CD8-positive, alpha-beta memory T cell (primary cell): ENCODE measurements at regions not wholly inside any gene's neighbourhood (a gene's known extent, or its start where the extent isn't known, plus 50 kb on each side); places are given as distances from the start of the nearest gene placed in this dataset.
"Not testable (repeated sequence)": the region's sequence is repeated elsewhere in the genome, so short reads cannot be mapped to it uniquely, and the experiment has no call there.

Experiments
- CTCF ChIA-PET: fragments of 350-600 bp; sonication (Branson Sonifier 250); formaldehyde crosslinking; loops from one replicate; lab custom pipeline; 2021; ENCODE audit warnings: antibody characterized with exemption; lab: Charles Lee
- POLR2A ChIA-PET: fragments of 350-600 bp; sonication (Branson Sonifier 250); formaldehyde crosslinking; loops from one replicate; lab custom pipeline; 2021; ENCODE audit warnings: antibody characterized with exemption; lab: Charles Lee
- DNase-seq, 5 donors: peaks; one replicate each; pipeline versions ENCODE4 v3.0.0 to v3.0.0-alpha.2; 2020 to 2022; ENCODE audit warnings: mixed read lengths in 1 of 5
- H3K27ac ChIP-seq: one replicate; pipeline ENCODE4 v1.7.0; 2013; ENCODE audit warnings: low read depth, mild to moderate bottlenecking, low read length, moderate library complexity
- H3K27me3 ChIP-seq: 2 replicates; pipeline ENCODE4 v1.7.0; 2013; ENCODE audit warnings: low read length, mild to moderate bottlenecking; ENCODE audit not compliant: insufficient read depth, poor library complexity, severe bottlenecking
- H3K36me3 ChIP-seq: 2 replicates; pipeline ENCODE4 v1.7.0; 2013; ENCODE audit warnings: mild to moderate bottlenecking, low read length, moderate library complexity; ENCODE audit not compliant: insufficient read depth
- H3K4me1 ChIP-seq: 2 replicates; pipeline ENCODE4 v1.7.0; 2013; ENCODE audit warnings: mild to moderate bottlenecking, low read length, moderate library complexity; ENCODE audit not compliant: insufficient read depth
- H3K4me3 ChIP-seq: 2 replicates; pipeline ENCODE4 v1.7.0; 2013; ENCODE audit warnings: mild to moderate bottlenecking, low read length
- H3K9me3 ChIP-seq: 2 replicates; pipeline ENCODE4 v1.7.0; 2013; ENCODE audit warnings: mild to moderate bottlenecking, low read length
- H3K27ac Mint-ChIP-seq, 8 donors: one replicate each; pipeline ENCODE4 v1.8.0; 2020 to 2021; ENCODE audit warnings: mixed read lengths in 8 of 8, mild to moderate bottlenecking in 6 of 8, inconsistent platforms in 3 of 8, moderate library complexity in 3 of 8
- H3K27me3 Mint-ChIP-seq, 2 donors: one replicate each; pipeline ENCODE4 v1.8.0; 2020 to 2021; ENCODE audit warnings: mixed read lengths in 2 of 2, mild to moderate bottlenecking in 1 of 2, moderate library complexity in 1 of 2
- H3K36me3 Mint-ChIP-seq, 3 donors: one replicate each; pipeline ENCODE4 v1.8.0; 2020 to 2021; ENCODE audit warnings: mixed read lengths in 3 of 3, inconsistent platforms in 1 of 3, mild to moderate bottlenecking in 1 of 3
- H3K4me1 Mint-ChIP-seq, 3 donors: one replicate each; pipeline ENCODE4 v1.8.0; 2020 to 2021; ENCODE audit warnings: mixed read lengths in 3 of 3, inconsistent platforms in 1 of 3, mild to moderate bottlenecking in 1 of 3
- H3K4me3 Mint-ChIP-seq, 7 donors: one replicate each; pipeline ENCODE4 v1.8.0; 2020 to 2021; ENCODE audit warnings: mixed read lengths in 7 of 7, mild to moderate bottlenecking in 6 of 7, moderate library complexity in 4 of 7, inconsistent platforms in 2 of 7
- H3K9me3 Mint-ChIP-seq, 5 donors: one replicate each; pipeline ENCODE4 v1.8.0; 2020 to 2022; ENCODE audit warnings: mixed read lengths in 5 of 5, mild to moderate bottlenecking in 3 of 5, moderate library complexity in 2 of 5, inconsistent platforms in 1 of 5

GRCh38 chrX:536616-537015, 94.0 kb upstream of the SHOX start:
- H3K4me3 ChIP-seq = no peak overlapping the region
- no peaks in the 10 kb centered on the region for H3K9me3 ChIP-seq
- peaks cover 0 to 3% of the 10 kb centered on the region in 2 donors for H3K27me3 Mint-ChIP-seq
- H3K27ac Mint-ChIP-seq = no peak overlapping the region
- H3K27ac ChIP-seq = no peak overlapping the region
- ChIA-PET CTCF (no interaction called here), POLR2A (no interaction called here)
- H3K36me3 ChIP-seq = no peaks in the 10 kb centered on the region
- H3K9me3 Mint-ChIP-seq = peaks cover 4 to 14% (median 9%) of the 10 kb centered on the region in 5 donors
- H3K4me3 Mint-ChIP-seq = no peak overlapping the region
- no peaks in the 10 kb centered on the region for H3K27me3 ChIP-seq
- no peaks in the 10 kb centered on the region for H3K4me1 Mint-ChIP-seq
- peaks cover 0 to 4% (median 2%) of the 10 kb centered on the region in 3 donors for H3K36me3 Mint-ChIP-seq
- DNase-seq = no peak
- no peaks in the 10 kb centered on the region for H3K4me1 ChIP-seq

- Mint-ChIP-seq H3K36me3 (peaks cover 0 to 4% (median 2%) of the 10 kb centered on the region in 3 donors), H3K27me3 (peaks cover 0 to 3% of the 10 kb centered on the region in 2 donors), H3K27ac (peak overlapping the region in 1 of 8 donors; percentile 15), H3K4me3 (no peak overlapping the region), H3K4me1 (no peaks in the 10 kb centered on the region), H3K9me3 (peaks cover 4 to 16% (median 9%) of the 10 kb centered on the region in 5 donors)
- Histone ChIP-seq H3K4me1 (no peaks in the 10 kb centered on the region), H3K9me3 (no peaks in the 10 kb centered on the region), H3K27me3 (no peaks in the 10 kb centered on the region), H3K27ac (no peak overlapping the region), H3K4me3 (no peak overlapping the region), H3K36me3 (no peaks in the 10 kb centered on the region)
- ChIA-PET CTCF (no interaction called here), POLR2A (no interaction called here)
- no peak for DNase-seq
Observed at GRCh38 chrX:537151-537550, 93.4 kb upstream of the SHOX start.

- DNase-seq = no peak
- Histone ChIP-seq H3K4me1 (no peaks in the 10 kb centered on the region), H3K9me3 (no peaks in the 10 kb centered on the region), H3K27me3 (no peaks in the 10 kb centered on the region), H3K4me3 (no peak overlapping the region), H3K36me3 (no peaks in the 10 kb centered on the region), H3K27ac (no peak overlapping the region)
- H3K4me1 Mint-ChIP-seq = no peaks in the 10 kb centered on the region
- H3K27ac Mint-ChIP-seq = no peak overlapping the region
- POLR2A ChIA-PET = no interaction called here
- H3K36me3 Mint-ChIP-seq = peaks cover 0 to 4% (median 2%) of the 10 kb centered on the region in 3 donors
- H3K9me3 Mint-ChIP-seq = peaks cover 4 to 16% (median 9%) of the 10 kb centered on the region in 5 donors
- H3K4me3 Mint-ChIP-seq = no peak overlapping the region
- H3K27me3 Mint-ChIP-seq = peaks cover 0 to 3% of the 10 kb centered on the region in 2 donors
- CTCF ChIA-PET = no interaction called here
Observed at GRCh38 chrX:538311-538710, 92.3 kb upstream of the SHOX start.

GRCh38 chrX:541006-541405, 89.6 kb upstream of the SHOX start:
- H3K27me3 ChIP-seq, POLR2A ChIA-PET, H3K36me3 ChIP-seq, H3K4me3 ChIP-seq, H3K27ac ChIP-seq, CTCF ChIA-PET, H3K27ac Mint-ChIP-seq, H3K27me3 Mint-ChIP-seq, DNase-seq, H3K4me1 Mint-ChIP-seq, H3K36me3 Mint-ChIP-seq, H3K4me3 Mint-ChIP-seq, H3K9me3 ChIP-seq, H3K4me1 ChIP-seq: not testable (repeated sequence)
- peaks cover 4 to 14% (median 10%) of the 10 kb centered on the region in 5 donors for H3K9me3 Mint-ChIP-seq

GRCh38 chrX:542179-542578, 88.4 kb upstream of the SHOX start:
- POLR2A ChIA-PET = no interaction called here

GRCh38 chrX:545452-545885, 85.1 kb upstream of the SHOX start:
- no peak overlapping the region for H3K4me3 ChIP-seq
- DNase-seq = no peak
- H3K9me3 Mint-ChIP-seq = peaks cover 0 to 17% (median 10%) of the 10 kb centered on the region in 5 donors
- H3K4me3 Mint-ChIP-seq = no peak overlapping the region
- H3K27ac ChIP-seq = no peak overlapping the region
- H3K4me1 ChIP-seq = no peaks in the 10 kb centered on the region
- no peaks in the 10 kb centered on the region for H3K4me1 Mint-ChIP-seq
- ChIA-PET POLR2A (no interaction called here), CTCF (no interaction called here)
- H3K36me3 Mint-ChIP-seq = peaks cover 0 to 1% (median 0%) of the 10 kb centered on the region in 3 donors
- H3K9me3 ChIP-seq = no peaks in the 10 kb centered on the region
- no peak overlapping the region for H3K27ac Mint-ChIP-seq
- H3K27me3 ChIP-seq = no peaks in the 10 kb centered on the region
- H3K27me3 Mint-ChIP-seq = peaks cover 0 to 2% of the 10 kb centered on the region in 2 donors
- H3K36me3 ChIP-seq = no peaks in the 10 kb centered on the region

More at GRCh38 chrX:542179-542578, 88.4 kb upstream of the SHOX start:
- H3K4me1 Mint-ChIP-seq = no peaks in the 10 kb centered on the region
- Histone ChIP-seq H3K36me3 (no peaks in the 10 kb centered on the region), H3K27me3 (no peaks in the 10 kb centered on the region), H3K9me3 (no peaks in the 10 kb centered on the region), H3K27ac (no peak overlapping the region), H3K4me1 (no peaks in the 10 kb centered on the region), H3K4me3 (no peak overlapping the region)
- DNase-seq = no peak
- no peak overlapping the region for H3K4me3 Mint-ChIP-seq
- peaks cover 0 to 17% (median 8%) of the 10 kb centered on the region in 5 donors for H3K9me3 Mint-ChIP-seq
- CTCF ChIA-PET = no interaction called here
- peaks cover 0 to 3% of the 10 kb centered on the region in 2 donors for H3K27me3 Mint-ChIP-seq
- no peak overlapping the region for H3K27ac Mint-ChIP-seq
- no peaks in the 10 kb centered on the region for H3K36me3 Mint-ChIP-seq

- Histone ChIP-seq H3K4me1 (no peaks in the 10 kb centered on the region), H3K9me3 (no peaks in the 10 kb centered on the region), H3K27ac (no peak overlapping the region), H3K27me3 (no peaks in the 10 kb centered on the region), H3K36me3 (no peaks in the 10 kb centered on the region), H3K4me3 (no peak overlapping the region)
- Mint-ChIP-seq H3K27ac (no peak overlapping the region), H3K4me1 (no peaks in the 10 kb centered on the region), H3K4me3 (peak overlapping the region in 1 of 7 donors; percentile 11), H3K9me3 (peaks cover 0 to 21% (median 13%) of the 10 kb centered on the region in 5 donors), H3K27me3 (peaks cover 0 to 2% of the 10 kb centered on the region in 2 donors), H3K36me3 (peaks cover 0 to 1% (median 0%) of the 10 kb centered on the region in 3 donors)
- POLR2A ChIA-PET = no interaction called here
- DNase-seq = no peak
- CTCF ChIA-PET = no interaction called here
Observed at GRCh38 chrX:550514-550913, 80.1 kb upstream of the SHOX start.

- H3K27me3 Mint-ChIP-seq = peaks cover 0 to 2% of the 10 kb centered on the region in 2 donors
- H3K27ac Mint-ChIP-seq = no peak overlapping the region
- Histone ChIP-seq H3K36me3 (no peaks in the 10 kb centered on the region), H3K27me3 (no peaks in the 10 kb centered on the region), H3K4me1 (no peaks in the 10 kb centered on the region), H3K4me3 (no peak overlapping the region), H3K9me3 (no peaks in the 10 kb centered on the region), H3K27ac (no peak overlapping the region)
- ChIA-PET POLR2A (no interaction called here), CTCF (no interaction called here)
- peaks cover 0 to 1% (median 0%) of the 10 kb centered on the region in 3 donors for H3K36me3 Mint-ChIP-seq
- no peaks in the 10 kb centered on the region for H3K4me1 Mint-ChIP-seq
- H3K9me3 Mint-ChIP-seq = peaks cover 0 to 22% (median 13%) of the 10 kb centered on the region in 5 donors
- no peak overlapping the region for H3K4me3 Mint-ChIP-seq
- no peak for DNase-seq
Observed at GRCh38 chrX:551306-551705, 79.3 kb upstream of the SHOX start.
